ENCODE measurements at regions not wholly inside any gene's neighbourhood (a gene's known extent, or its start where the extent isn't known, plus 50 kb on each side); places are given as distances from the start of the nearest gene placed in this dataset.

DNA sequence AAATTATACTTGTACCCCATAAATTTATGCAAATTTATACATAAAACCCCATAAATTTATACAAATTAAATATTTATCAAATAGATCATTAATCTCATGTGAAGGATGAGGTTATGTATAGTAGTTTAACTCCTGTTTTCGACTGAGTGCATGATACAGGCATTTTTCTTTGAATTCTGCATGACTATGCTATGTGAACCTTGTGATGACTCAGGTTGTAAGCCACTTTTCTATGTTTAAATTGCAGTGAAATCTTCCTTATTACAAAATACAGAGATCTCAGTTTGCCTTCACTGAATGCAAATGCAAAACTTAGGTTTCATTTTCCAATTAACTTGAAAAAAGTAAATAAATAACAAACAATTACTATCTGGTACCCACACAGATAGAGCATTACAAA lies 843.7 kb downstream of the CDH11 start:
- Histone ChIP-seq H3K4me3 (ENCODE audit: low read length) (no peak overlapping the region), H2AFZ (ENCODE audit: low read length) (no peak overlapping the region), H4K20me1 (ENCODE audit: insufficient read depth, low read length) (no peaks in the 10 kb centered on the region), H3K27me3 (replicated peaks; ENCODE audit: insufficient read depth, low read length) (no peaks in the 10 kb centered on the region), H3K27ac (ENCODE audit: low read length) (no peak overlapping the region), H3K4me2 (ENCODE audit: low read depth, low read length) (no peak overlapping the region), H3K9me3 (replicated peaks; ENCODE audit: insufficient read depth, low read length) (no peaks in the 10 kb centered on the region), H3K4me1 (ENCODE audit: low read length) (no peaks in the 10 kb centered on the region), H3K36me3 (replicated peaks; ENCODE audit: insufficient read depth, low read length) (no peaks in the 10 kb centered on the region), H3F3A (ENCODE audit: insufficient read depth, low read length) (no peaks in the 10 kb centered on the region), H3K9me2 (replicated peaks; ENCODE audit: insufficient read depth, low read length) (no peaks in the 10 kb centered on the region), H3K79me2 (ENCODE audit: low read length) (no peaks in the 10 kb centered on the region), H3K9ac (ENCODE audit: low read length) (no peak overlapping the region)
- TF ChIP-seq EZH2 (optimal IDR thresholded peaks at IDR 0.05; ENCODE audit: low read depth, low read length) (no peak), EZH2phosphoT487 (IDR thresholded peaks at IDR 0.05; ENCODE audit: low read length) (no peak)
- TF ChIP-seq, protein P1, sequence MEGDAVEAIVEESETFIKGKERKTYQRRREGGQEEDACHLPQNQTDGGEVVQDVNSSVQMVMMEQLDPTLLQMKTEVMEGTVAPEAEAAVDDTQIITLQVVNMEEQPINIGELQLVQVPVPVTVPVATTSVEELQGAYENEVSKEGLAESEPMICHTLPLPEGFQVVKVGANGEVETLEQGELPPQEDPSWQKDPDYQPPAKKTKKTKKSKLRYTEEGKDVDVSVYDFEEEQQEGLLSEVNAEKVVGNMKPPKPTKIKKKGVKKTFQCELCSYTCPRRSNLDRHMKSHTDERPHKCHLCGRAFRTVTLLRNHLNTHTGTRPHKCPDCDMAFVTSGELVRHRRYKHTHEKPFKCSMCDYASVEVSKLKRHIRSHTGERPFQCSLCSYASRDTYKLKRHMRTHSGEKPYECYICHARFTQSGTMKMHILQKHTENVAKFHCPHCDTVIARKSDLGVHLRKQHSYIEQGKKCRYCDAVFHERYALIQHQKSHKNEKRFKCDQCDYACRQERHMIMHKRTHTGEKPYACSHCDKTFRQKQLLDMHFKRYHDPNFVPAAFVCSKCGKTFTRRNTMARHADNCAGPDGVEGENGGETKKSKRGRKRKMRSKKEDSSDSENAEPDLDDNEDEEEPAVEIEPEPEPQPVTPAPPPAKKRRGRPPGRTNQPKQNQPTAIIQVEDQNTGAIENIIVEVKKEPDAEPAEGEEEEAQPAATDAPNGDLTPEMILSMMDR (IDR thresholded peaks at IDR 0.05; ENCODE audit: low read length): no peak
- DNase-seq: no peak

- no peaks in the 10 kb centered on the region for H3K9me3 ChIP-seq (replicated peaks; ENCODE audit: insufficient read depth, low read length)
- no peak overlapping the region for H2AFZ ChIP-seq (ENCODE audit: low read length)
- no peak overlapping the region for H3K9ac ChIP-seq (ENCODE audit: low read length)
- H4K20me1 ChIP-seq (ENCODE audit: insufficient read depth, low read length): no peaks in the 10 kb centered on the region
- TF ChIP-seq, protein P1 (IDR thresholded peaks at IDR 0.05; ENCODE audit: low read length): no peak
- no peak for TF ChIP-seq EZH2phosphoT487 (IDR thresholded peaks at IDR 0.05; ENCODE audit: low read length)
- TF ChIP-seq EZH2 (optimal IDR thresholded peaks at IDR 0.05; ENCODE audit: low read depth, low read length): no peak
- no peaks in the 10 kb centered on the region for H3K27me3 ChIP-seq (replicated peaks; ENCODE audit: insufficient read depth, low read length)
- no peaks in the 10 kb centered on the region for H3K79me2 ChIP-seq (ENCODE audit: low read length)
- no peaks in the 10 kb centered on the region for H3K4me1 ChIP-seq (ENCODE audit: low read length)
- no peak overlapping the region for H3K4me3 ChIP-seq (ENCODE audit: low read length)
- H3F3A ChIP-seq (ENCODE audit: insufficient read depth, low read length): no peaks in the 10 kb centered on the region
- H3K36me3 ChIP-seq (replicated peaks; ENCODE audit: insufficient read depth, low read length): no peaks in the 10 kb centered on the region
- H3K9me2 ChIP-seq (replicated peaks; ENCODE audit: insufficient read depth, low read length): no peaks in the 10 kb centered on the region
- no peak overlapping the region for H3K27ac ChIP-seq (ENCODE audit: low read length)
- DNase-seq: no peak
- H3K4me2 ChIP-seq (ENCODE audit: low read depth, low read length): no peak overlapping the region
Observed at GRCh38 chr16:64276646-64277045, 845.2 kb downstream of the CDH11 start.

DNA sequence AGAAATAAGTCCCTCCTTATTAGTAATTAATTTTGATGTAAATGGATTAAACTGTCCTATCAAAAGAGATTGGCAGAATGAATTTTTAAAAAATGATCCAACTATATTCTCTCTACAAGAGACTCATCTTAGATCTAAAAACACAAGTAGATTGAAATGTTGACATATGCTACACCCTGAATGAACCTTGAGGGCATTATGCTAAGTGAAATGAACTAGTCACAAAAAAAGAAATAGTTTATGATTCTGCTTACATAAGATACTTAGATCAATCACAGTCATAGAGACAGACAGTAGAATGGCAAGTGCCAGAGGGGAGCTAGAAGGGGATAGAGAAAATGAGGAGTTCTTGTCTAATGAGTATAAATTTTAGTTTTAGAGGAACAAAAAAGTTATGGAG lies 849.8 kb downstream of the CDH11 start:
- H3K4me3 ChIP-seq (ENCODE audit: low read length): no peak overlapping the region
- H3K9ac ChIP-seq (ENCODE audit: low read length): no peak overlapping the region
- no peak overlapping the region for H3K27ac ChIP-seq (ENCODE audit: low read length)
- H4K20me1 ChIP-seq (ENCODE audit: insufficient read depth, low read length): no peaks in the 10 kb centered on the region
- H3F3A ChIP-seq (ENCODE audit: insufficient read depth, low read length): no peaks in the 10 kb centered on the region
- no peaks in the 10 kb centered on the region for H3K9me2 ChIP-seq (replicated peaks; ENCODE audit: insufficient read depth, low read length)
- no peak overlapping the region for H2AFZ ChIP-seq (ENCODE audit: low read length)
- no peak for DNase-seq
- TF ChIP-seq EZH2phosphoT487 (IDR thresholded peaks at IDR 0.05; ENCODE audit: low read length): no peak
- TF ChIP-seq EZH2 (optimal IDR thresholded peaks at IDR 0.05; ENCODE audit: low read depth, low read length): no peak
- TF ChIP-seq, protein P1 (IDR thresholded peaks at IDR 0.05; ENCODE audit: low read length): no peak
- H3K27me3 ChIP-seq (replicated peaks; ENCODE audit: insufficient read depth, low read length): no peaks in the 10 kb centered on the region
- no peaks in the 10 kb centered on the region for H3K36me3 ChIP-seq (replicated peaks; ENCODE audit: insufficient read depth, low read length)
- no peaks in the 10 kb centered on the region for H3K9me3 ChIP-seq (replicated peaks; ENCODE audit: insufficient read depth, low read length)
- H3K79me2 ChIP-seq (ENCODE audit: low read length): no peaks in the 10 kb centered on the region
- no peak overlapping the region for H3K4me2 ChIP-seq (ENCODE audit: low read depth, low read length)
- peaks cover 7% of the 10 kb centered on the region; the same call in 1 of the 2 replicates for H3K4me1 ChIP-seq (ENCODE audit: low read length)
